DOHH2 (cell line): ENCODE measurements at regions not wholly inside any gene's neighbourhood (a gene's known extent, or its start where the extent isn't known, plus 50 kb on each side); places are given as distances from the start of the nearest gene placed in this dataset.

Experiments
- EZH2phosphoT487 ChIP-seq: fragments of 200-600 bp; sonication (generic); IDR thresholded peaks from 2 replicates; pipeline ENCODE4 v1.6.1; 2017; ENCODE audit warnings: borderline replicate concordance, mild to moderate bottlenecking, antibody characterized with exemption, low read length, moderate library complexity, mixed read lengths
- TF ChIP-seq, protein P1 (sequence below): fragments of 200-600 bp; sonication (generic); IDR thresholded peaks from one replicate; pipeline ENCODE4 v1.5.1; 2014; ENCODE audit warnings: antibody characterized with exemption, mild to moderate bottlenecking, low read depth, low read length; ENCODE audit not compliant: poor library complexity, severe bottlenecking

DNA sequence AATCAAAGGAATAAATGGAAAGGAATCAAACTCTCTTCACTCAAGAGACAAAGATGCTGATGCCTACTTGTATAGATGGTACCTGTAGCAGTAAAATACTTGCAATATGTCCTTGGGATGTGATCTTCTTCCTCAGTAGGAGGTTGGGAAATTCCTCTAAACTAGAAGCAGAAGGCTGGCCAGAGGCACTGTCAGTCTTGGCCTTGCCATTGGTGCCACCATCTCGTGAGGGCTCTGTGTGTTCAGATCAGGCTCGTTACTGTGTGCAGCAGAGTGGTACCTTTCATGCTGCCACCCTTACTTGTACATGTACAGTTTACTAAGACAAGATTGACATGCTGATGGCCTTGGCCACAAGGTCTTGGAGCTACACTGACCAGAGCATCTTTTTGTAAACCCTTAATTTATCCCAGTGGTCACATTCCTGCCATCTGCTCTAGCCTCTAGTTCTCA lies 169.0 kb downstream of the MYCN start:
- TF ChIP-seq, protein P1, sequence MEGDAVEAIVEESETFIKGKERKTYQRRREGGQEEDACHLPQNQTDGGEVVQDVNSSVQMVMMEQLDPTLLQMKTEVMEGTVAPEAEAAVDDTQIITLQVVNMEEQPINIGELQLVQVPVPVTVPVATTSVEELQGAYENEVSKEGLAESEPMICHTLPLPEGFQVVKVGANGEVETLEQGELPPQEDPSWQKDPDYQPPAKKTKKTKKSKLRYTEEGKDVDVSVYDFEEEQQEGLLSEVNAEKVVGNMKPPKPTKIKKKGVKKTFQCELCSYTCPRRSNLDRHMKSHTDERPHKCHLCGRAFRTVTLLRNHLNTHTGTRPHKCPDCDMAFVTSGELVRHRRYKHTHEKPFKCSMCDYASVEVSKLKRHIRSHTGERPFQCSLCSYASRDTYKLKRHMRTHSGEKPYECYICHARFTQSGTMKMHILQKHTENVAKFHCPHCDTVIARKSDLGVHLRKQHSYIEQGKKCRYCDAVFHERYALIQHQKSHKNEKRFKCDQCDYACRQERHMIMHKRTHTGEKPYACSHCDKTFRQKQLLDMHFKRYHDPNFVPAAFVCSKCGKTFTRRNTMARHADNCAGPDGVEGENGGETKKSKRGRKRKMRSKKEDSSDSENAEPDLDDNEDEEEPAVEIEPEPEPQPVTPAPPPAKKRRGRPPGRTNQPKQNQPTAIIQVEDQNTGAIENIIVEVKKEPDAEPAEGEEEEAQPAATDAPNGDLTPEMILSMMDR, result no peak
- TF ChIP-seq EZH2phosphoT487, result no peak
